ENCODE measurements at regions not wholly inside any gene's neighbourhood (a gene's known extent, or its start where the extent isn't known, plus 50 kb on each side); places are given as distances from the start of the nearest gene placed in this dataset.

DNA sequence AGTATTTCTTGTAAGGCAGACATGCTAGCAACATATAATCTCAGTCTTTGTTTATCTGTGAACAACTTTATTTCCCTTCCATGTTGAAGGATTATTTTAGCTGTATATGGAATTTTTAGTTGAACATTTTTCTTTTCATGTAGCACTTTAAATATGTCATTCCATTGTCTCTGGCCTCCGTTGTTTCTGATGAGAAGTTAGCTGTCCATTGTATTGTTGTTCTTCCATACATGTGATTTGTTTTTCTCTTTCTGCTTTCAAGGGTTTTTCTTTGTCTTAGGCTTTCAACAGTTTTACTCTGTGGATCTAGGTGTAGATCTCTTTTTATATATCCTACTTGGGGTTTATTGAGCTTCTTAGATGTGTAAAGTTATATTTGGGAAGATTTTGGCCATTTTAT lies 66.3 kb upstream of the COMTD1 start:
- Histone ChIP-seq H4K20me1 (replicated peaks; ENCODE audit: insufficient read depth) (no peaks in the 10 kb centered on the region), H3F3A (replicated peaks; ENCODE audit: low read depth) (no peaks in the 10 kb centered on the region), H3K9me2 (ENCODE audit: insufficient read depth) (peaks cover 9% of the 10 kb centered on the region; the same call in 1 of the 2 replicates), H3K27ac (ENCODE audit: low read depth) (no peak overlapping the region), H3K4me1 (ENCODE audit: insufficient read depth) (no peaks in the 10 kb centered on the region), H3K4me2 (no peak overlapping the region), H3K27me3 (ENCODE audit: insufficient read depth) (peaks cover 5% of the 10 kb centered on the region), H2AFZ (no peak overlapping the region), H3K36me3 (ENCODE audit: insufficient read depth) (peaks cover 5% of the 10 kb centered on the region; the same call in 1 of the 2 replicates), H3K79me2 (replicated peaks; ENCODE audit: insufficient read depth) (no peaks in the 10 kb centered on the region), H3K4me3 (no peak overlapping the region)
- Mint-ChIP-seq H3K4me1 (peaks cover 4% of the 10 kb centered on the region; the same call in 2 of the 3 replicates), H3K36me3 (ENCODE audit: low read depth) (peaks cover 22% of the 10 kb centered on the region; the same call in 2 of the 3 replicates), H3K27me3 (ENCODE audit: insufficient read depth, low read depth, poor library complexity) (peaks cover 3% of the 10 kb centered on the region), H3K27ac (no peak overlapping the region), H3K9me3 (peaks cover 37% of the 10 kb centered on the region), H3K4me3 (no peak overlapping the region)
- TF ChIP-seq STAT1 (IDR thresholded peaks at IDR 0.05; ENCODE audit: unreplicated experiment), result no peak
- no peak for TF ChIP-seq EZH2phosphoT487 (IDR thresholded peaks at IDR 0.05; ENCODE audit: unreplicated experiment)
- TF ChIP-seq JUNB (IDR thresholded peaks at IDR 0.05; ENCODE audit: unreplicated experiment), result no peak
- TF ChIP-seq CREB1 (CRISPR knock-in tag; IDR thresholded peaks at IDR 0.05; ENCODE audit: low read depth), result no peak
- TF ChIP-seq, protein P1, sequence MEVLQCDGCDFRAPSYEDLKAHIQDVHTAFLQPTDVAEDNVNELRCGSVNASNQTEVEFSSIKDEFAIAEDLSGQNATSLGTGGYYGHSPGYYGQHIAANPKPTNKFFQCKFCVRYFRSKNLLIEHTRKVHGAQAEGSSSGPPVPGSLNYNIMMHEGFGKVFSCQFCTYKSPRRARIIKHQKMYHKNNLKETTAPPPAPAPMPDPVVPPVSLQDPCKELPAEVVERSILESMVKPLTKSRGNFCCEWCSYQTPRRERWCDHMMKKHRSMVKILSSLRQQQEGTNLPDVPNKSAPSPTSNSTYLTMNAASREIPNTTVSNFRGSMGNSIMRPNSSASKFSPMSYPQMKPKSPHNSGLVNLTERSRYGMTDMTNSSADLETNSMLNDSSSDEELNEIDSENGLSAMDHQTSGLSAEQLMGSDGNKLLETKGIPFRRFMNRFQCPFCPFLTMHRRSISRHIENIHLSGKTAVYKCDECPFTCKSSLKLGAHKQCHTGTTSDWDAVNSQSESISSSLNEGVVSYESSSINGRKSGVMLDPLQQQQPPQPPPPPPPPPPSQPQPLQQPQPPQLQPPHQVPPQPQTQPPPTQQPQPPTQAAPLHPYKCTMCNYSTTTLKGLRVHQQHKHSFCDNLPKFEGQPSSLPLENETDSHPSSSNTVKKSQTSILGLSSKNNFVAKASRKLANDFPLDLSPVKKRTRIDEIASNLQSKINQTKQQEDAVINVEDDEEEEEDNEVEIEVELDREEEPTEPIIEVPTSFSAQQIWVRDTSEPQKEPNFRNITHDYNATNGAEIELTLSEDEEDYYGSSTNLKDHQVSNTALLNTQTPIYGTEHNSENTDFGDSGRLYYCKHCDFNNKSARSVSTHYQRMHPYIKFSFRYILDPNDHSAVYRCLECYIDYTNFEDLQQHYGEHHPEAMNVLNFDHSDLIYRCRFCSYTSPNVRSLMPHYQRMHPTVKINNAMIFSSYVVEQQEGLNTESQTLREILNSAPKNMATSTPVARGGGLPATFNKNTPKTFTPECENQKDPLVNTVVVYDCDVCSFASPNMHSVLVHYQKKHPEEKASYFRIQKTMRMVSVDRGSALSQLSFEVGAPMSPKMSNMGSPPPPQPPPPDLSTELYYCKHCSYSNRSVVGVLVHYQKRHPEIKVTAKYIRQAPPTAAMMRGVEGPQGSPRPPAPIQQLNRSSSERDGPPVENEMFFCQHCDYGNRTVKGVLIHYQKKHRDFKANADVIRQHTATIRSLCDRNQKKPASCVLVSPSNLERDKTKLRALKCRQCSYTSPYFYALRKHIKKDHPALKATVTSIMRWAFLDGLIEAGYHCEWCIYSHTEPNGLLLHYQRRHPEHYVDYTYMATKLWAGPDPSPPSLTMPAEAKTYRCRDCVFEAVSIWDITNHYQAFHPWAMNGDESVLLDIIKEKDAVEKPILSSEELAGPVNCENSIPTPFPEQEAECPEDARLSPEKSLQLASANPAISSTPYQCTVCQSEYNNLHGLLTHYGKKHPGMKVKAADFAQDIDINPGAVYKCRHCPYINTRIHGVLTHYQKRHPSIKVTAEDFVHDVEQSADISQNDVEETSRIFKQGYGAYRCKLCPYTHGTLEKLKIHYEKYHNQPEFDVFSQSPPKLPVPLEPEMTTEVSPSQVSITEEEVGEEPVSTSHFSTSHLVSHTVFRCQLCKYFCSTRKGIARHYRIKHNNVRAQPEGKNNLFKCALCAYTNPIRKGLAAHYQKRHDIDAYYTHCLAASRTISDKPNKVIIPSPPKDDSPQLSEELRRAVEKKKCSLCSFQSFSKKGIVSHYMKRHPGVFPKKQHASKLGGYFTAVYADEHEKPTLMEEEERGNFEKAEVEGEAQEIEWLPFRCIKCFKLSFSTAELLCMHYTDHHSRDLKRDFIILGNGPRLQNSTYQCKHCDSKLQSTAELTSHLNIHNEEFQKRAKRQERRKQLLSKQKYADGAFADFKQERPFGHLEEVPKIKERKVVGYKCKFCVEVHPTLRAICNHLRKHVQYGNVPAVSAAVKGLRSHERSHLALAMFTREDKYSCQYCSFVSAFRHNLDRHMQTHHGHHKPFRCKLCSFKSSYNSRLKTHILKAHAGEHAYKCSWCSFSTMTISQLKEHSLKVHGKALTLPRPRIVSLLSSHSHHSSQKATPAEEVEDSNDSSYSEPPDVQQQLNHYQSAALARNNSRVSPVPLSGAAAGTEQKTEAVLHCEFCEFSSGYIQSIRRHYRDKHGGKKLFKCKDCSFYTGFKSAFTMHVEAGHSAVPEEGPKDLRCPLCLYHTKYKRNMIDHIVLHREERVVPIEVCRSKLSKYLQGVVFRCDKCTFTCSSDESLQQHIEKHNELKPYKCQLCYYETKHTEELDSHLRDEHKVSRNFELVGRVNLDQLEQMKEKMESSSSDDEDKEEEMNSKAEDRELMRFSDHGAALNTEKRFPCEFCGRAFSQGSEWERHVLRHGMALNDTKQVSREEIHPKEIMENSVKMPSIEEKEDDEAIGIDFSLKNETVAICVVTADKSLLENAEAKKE (CRISPR knock-in tag; IDR thresholded peaks at IDR 0.05), result no peak
- TF ChIP-seq, protein P2, sequence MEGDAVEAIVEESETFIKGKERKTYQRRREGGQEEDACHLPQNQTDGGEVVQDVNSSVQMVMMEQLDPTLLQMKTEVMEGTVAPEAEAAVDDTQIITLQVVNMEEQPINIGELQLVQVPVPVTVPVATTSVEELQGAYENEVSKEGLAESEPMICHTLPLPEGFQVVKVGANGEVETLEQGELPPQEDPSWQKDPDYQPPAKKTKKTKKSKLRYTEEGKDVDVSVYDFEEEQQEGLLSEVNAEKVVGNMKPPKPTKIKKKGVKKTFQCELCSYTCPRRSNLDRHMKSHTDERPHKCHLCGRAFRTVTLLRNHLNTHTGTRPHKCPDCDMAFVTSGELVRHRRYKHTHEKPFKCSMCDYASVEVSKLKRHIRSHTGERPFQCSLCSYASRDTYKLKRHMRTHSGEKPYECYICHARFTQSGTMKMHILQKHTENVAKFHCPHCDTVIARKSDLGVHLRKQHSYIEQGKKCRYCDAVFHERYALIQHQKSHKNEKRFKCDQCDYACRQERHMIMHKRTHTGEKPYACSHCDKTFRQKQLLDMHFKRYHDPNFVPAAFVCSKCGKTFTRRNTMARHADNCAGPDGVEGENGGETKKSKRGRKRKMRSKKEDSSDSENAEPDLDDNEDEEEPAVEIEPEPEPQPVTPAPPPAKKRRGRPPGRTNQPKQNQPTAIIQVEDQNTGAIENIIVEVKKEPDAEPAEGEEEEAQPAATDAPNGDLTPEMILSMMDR (conservative IDR thresholded peaks at IDR 0.05; ENCODE audit: low read depth in 2 of 2), result no peak
- no peak for TF ChIP-seq ZNF114 (CRISPR knock-in tag; IDR thresholded peaks at IDR 0.05)
- no peak for TF ChIP-seq NANOG (IDR thresholded peaks at IDR 0.05; ENCODE audit: borderline replicate concordance)
- TF ChIP-seq, protein P3, sequence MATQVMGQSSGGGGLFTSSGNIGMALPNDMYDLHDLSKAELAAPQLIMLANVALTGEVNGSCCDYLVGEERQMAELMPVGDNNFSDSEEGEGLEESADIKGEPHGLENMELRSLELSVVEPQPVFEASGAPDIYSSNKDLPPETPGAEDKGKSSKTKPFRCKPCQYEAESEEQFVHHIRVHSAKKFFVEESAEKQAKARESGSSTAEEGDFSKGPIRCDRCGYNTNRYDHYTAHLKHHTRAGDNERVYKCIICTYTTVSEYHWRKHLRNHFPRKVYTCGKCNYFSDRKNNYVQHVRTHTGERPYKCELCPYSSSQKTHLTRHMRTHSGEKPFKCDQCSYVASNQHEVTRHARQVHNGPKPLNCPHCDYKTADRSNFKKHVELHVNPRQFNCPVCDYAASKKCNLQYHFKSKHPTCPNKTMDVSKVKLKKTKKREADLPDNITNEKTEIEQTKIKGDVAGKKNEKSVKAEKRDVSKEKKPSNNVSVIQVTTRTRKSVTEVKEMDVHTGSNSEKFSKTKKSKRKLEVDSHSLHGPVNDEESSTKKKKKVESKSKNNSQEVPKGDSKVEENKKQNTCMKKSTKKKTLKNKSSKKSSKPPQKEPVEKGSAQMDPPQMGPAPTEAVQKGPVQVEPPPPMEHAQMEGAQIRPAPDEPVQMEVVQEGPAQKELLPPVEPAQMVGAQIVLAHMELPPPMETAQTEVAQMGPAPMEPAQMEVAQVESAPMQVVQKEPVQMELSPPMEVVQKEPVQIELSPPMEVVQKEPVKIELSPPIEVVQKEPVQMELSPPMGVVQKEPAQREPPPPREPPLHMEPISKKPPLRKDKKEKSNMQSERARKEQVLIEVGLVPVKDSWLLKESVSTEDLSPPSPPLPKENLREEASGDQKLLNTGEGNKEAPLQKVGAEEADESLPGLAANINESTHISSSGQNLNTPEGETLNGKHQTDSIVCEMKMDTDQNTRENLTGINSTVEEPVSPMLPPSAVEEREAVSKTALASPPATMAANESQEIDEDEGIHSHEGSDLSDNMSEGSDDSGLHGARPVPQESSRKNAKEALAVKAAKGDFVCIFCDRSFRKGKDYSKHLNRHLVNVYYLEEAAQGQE (IDR thresholded peaks at IDR 0.05; ENCODE audit: unreplicated experiment), result no peak
- no peak for TF ChIP-seq ZNF331 (CRISPR knock-in tag; IDR thresholded peaks at IDR 0.05; ENCODE audit: low read depth)
- DNase-seq (ENCODE audit: low spot score) (no peak), ATAC-seq (no peak)
